ENCODE measurements at regions not wholly inside any gene's neighbourhood (a gene's known extent, or its start where the extent isn't known, plus 50 kb on each side); places are given as distances from the start of the nearest gene placed in this dataset.

GRCh38 chr2:211084352-211084751, 528.0 kb downstream of the CPS1 start:
- H3K27me3 ChIP-seq (ENCODE audit: control insufficient read depth in 3 of 3, insufficient read depth in 3 of 3, low read length in 2 of 3): no peaks in the 10 kb centered on the region
- no peak overlapping the region for H3K27ac ChIP-seq (ENCODE audit: low read depth in 1 of 2, low read length in 1 of 2)
- H3K4me1 ChIP-seq (ENCODE audit: control insufficient read depth in 5 of 5, insufficient read depth in 5 of 5, low read length in 5 of 5): no peaks in the 10 kb centered on the region
- DNase-seq: no peak
- TF ChIP-seq CTCF (IDR thresholded peaks at IDR 0.05; ENCODE audit: control extremely low read depth, extremely low read depth): no peak
- H3K36me3 ChIP-seq (ENCODE audit: control insufficient read depth in 4 of 4, insufficient read depth in 4 of 4, low read length in 4 of 4): no peaks in the 10 kb centered on the region
- WGBS, 2 donors: 76 to 79% methylated on average over 2 of the region's 2 CpGs
- H3K9ac ChIP-seq (ENCODE audit: insufficient read depth in 1 of 2, low read length in 2 of 2): no peak overlapping the region
- no peak overlapping the region for H3K4me3 ChIP-seq
- no peaks in the 10 kb centered on the region for H3K9me3 ChIP-seq (ENCODE audit: control insufficient read depth in 4 of 4, insufficient read depth in 3 of 4, low read length in 3 of 4)
- ATAC-seq (ENCODE audit: insufficient read depth, low FRiP score): no peak

- H3K27ac ChIP-seq (ENCODE audit: low read depth in 1 of 2, low read length in 1 of 2): no peak overlapping the region
- WGBS, 2 donors: 22 to 26% methylated on average over 5 of the region's 5 CpGs
- H3K9me3 ChIP-seq (ENCODE audit: control insufficient read depth in 4 of 4, insufficient read depth in 3 of 4, low read length in 3 of 4): no peaks in the 10 kb centered on the region
- H3K4me3 ChIP-seq: no peak overlapping the region
- peak in 2 of 3 donors; percentile 40 to 46 for DNase-seq
- no peaks in the 10 kb centered on the region for H3K27me3 ChIP-seq (ENCODE audit: control insufficient read depth in 3 of 3, insufficient read depth in 3 of 3, low read length in 2 of 3)
- no peak for TF ChIP-seq CTCF (IDR thresholded peaks at IDR 0.05; ENCODE audit: control extremely low read depth, extremely low read depth)
- H3K4me1 ChIP-seq (ENCODE audit: control insufficient read depth in 5 of 5, insufficient read depth in 5 of 5, low read length in 5 of 5): no peaks in the 10 kb centered on the region
- no peak overlapping the region for H3K9ac ChIP-seq (ENCODE audit: insufficient read depth in 1 of 2, low read length in 2 of 2)
- ATAC-seq (ENCODE audit: insufficient read depth, low FRiP score): no peak
- H3K36me3 ChIP-seq (ENCODE audit: control insufficient read depth in 4 of 4, insufficient read depth in 4 of 4, low read length in 4 of 4): no peaks in the 10 kb centered on the region
Observed at GRCh38 chr2:211085056-211085680, 528.8 kb downstream of the CPS1 start.

- DNase-seq (peak; percentile 4 to 23 (median 13)), ATAC-seq (ENCODE audit: insufficient read depth, low FRiP score) (no peak)
- Histone ChIP-seq H3K4me1 (ENCODE audit: control insufficient read depth in 5 of 5, insufficient read depth in 5 of 5, low read length in 5 of 5) (no peaks in the 10 kb centered on the region), H3K9me3 (ENCODE audit: control insufficient read depth in 4 of 4, insufficient read depth in 3 of 4, low read length in 3 of 4) (no peaks in the 10 kb centered on the region), H3K4me3 (no peak overlapping the region), H3K9ac (ENCODE audit: insufficient read depth in 1 of 2, low read length in 2 of 2) (no peak overlapping the region), H3K36me3 (ENCODE audit: control insufficient read depth in 4 of 4, insufficient read depth in 4 of 4, low read length in 4 of 4) (no peaks in the 10 kb centered on the region), H3K27me3 (ENCODE audit: control insufficient read depth in 3 of 3, insufficient read depth in 3 of 3, low read length in 2 of 3) (no peaks in the 10 kb centered on the region), H3K27ac (ENCODE audit: low read depth in 1 of 2, low read length in 1 of 2) (no peak overlapping the region)
- 73 to 87% methylated on average over 3 of the region's 3 CpGs for WGBS, 2 donors
- no peak for TF ChIP-seq CTCF (IDR thresholded peaks at IDR 0.05; ENCODE audit: control extremely low read depth, extremely low read depth)
Observed at GRCh38 chr2:211086049-211086448, 529.6 kb downstream of the CPS1 start.

GRCh38 chr2:211089127-211089526, 532.7 kb downstream of the CPS1 start:
- no peak for ATAC-seq (ENCODE audit: insufficient read depth, low FRiP score)
- Histone ChIP-seq H3K4me3 (no peak overlapping the region), H3K4me1 (ENCODE audit: control insufficient read depth in 5 of 5, insufficient read depth in 5 of 5, low read length in 5 of 5) (no peaks in the 10 kb centered on the region), H3K36me3 (ENCODE audit: control insufficient read depth in 4 of 4, insufficient read depth in 4 of 4, low read length in 4 of 4) (no peaks in the 10 kb centered on the region), H3K27ac (ENCODE audit: low read depth in 1 of 2, low read length in 1 of 2) (no peak overlapping the region), H3K9ac (ENCODE audit: insufficient read depth in 1 of 2, low read length in 2 of 2) (no peak overlapping the region), H3K27me3 (ENCODE audit: control insufficient read depth in 3 of 3, insufficient read depth in 3 of 3, low read length in 2 of 3) (no peaks in the 10 kb centered on the region), H3K9me3 (ENCODE audit: control insufficient read depth in 4 of 4, insufficient read depth in 3 of 4, low read length in 3 of 4) (no peaks in the 10 kb centered on the region)
- no peak for DNase-seq
- no peak for TF ChIP-seq CTCF (IDR thresholded peaks at IDR 0.05; ENCODE audit: control extremely low read depth, extremely low read depth)
- WGBS, 2 donors: 89 to 93% methylated on average over 3 of the region's 3 CpGs
